ENCODE measurements at regions not wholly inside any gene's neighbourhood (a gene's known extent, or its start where the extent isn't known, plus 50 kb on each side); places are given as distances from the start of the nearest gene placed in this dataset.

- TF ChIP-seq, protein P1, sequence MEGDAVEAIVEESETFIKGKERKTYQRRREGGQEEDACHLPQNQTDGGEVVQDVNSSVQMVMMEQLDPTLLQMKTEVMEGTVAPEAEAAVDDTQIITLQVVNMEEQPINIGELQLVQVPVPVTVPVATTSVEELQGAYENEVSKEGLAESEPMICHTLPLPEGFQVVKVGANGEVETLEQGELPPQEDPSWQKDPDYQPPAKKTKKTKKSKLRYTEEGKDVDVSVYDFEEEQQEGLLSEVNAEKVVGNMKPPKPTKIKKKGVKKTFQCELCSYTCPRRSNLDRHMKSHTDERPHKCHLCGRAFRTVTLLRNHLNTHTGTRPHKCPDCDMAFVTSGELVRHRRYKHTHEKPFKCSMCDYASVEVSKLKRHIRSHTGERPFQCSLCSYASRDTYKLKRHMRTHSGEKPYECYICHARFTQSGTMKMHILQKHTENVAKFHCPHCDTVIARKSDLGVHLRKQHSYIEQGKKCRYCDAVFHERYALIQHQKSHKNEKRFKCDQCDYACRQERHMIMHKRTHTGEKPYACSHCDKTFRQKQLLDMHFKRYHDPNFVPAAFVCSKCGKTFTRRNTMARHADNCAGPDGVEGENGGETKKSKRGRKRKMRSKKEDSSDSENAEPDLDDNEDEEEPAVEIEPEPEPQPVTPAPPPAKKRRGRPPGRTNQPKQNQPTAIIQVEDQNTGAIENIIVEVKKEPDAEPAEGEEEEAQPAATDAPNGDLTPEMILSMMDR (IDR thresholded peaks at IDR 0.05; ENCODE audit: insufficient read depth, low read depth, low read length), result no peak
- TF ChIP-seq EZH2 (IDR thresholded peaks at IDR 0.05; ENCODE audit: insufficient read depth, low read length), result no peak
- Histone ChIP-seq H3K4me2 (ENCODE audit: low read length) (no peak overlapping the region), H3K27me3 (ENCODE audit: insufficient read depth, low read length) (no peaks in the 10 kb centered on the region), H3K9me3 (ENCODE audit: insufficient read depth, low read depth, low read length) (no peaks in the 10 kb centered on the region), H3K36me3 (ENCODE audit: insufficient read depth, low read length) (no peaks in the 10 kb centered on the region), H3K4me1 (ENCODE audit: insufficient read depth, low read length) (no peaks in the 10 kb centered on the region), H3K4me3 (ENCODE audit: insufficient read depth, low read depth, low read length) (no peak overlapping the region), H3K9ac (ENCODE audit: low read length) (no peak overlapping the region), H3K27ac (ENCODE audit: low read depth, low read length) (no peak overlapping the region), H2AFZ (ENCODE audit: low read depth, low read length) (no peak overlapping the region), H4K20me1 (ENCODE audit: insufficient read depth, low read length) (no peaks in the 10 kb centered on the region), H3K79me2 (ENCODE audit: insufficient read depth, low read length) (no peaks in the 10 kb centered on the region)
- Mint-ChIP-seq H3K4me1 (ENCODE audit: low read depth, unreplicated experiment) (no peaks in the 10 kb centered on the region), H3K27ac (ENCODE audit: unreplicated experiment) (no peak overlapping the region), H3K9me3 (ENCODE audit: unreplicated experiment) (no peaks in the 10 kb centered on the region), H3K36me3 (ENCODE audit: low read depth, unreplicated experiment) (no peaks in the 10 kb centered on the region), H3K4me3 (ENCODE audit: unreplicated experiment) (no peak overlapping the region), H3K27me3 (ENCODE audit: low read depth, unreplicated experiment) (no peaks in the 10 kb centered on the region)
- FAIRE-seq, result no peak
- DNase-seq (ENCODE audit: low read depth), result no peak
Measured at GRCh38 chr13:68076046-68076445, 845.9 kb upstream of the PCDH9 start.

- Histone ChIP-seq H3K79me2 (ENCODE audit: insufficient read depth, low read length) (no peaks in the 10 kb centered on the region), H3K9me3 (ENCODE audit: insufficient read depth, low read depth, low read length) (no peaks in the 10 kb centered on the region), H3K27ac (ENCODE audit: low read depth, low read length) (no peak overlapping the region), H3K4me2 (ENCODE audit: low read length) (no peak overlapping the region), H4K20me1 (ENCODE audit: insufficient read depth, low read length) (no peaks in the 10 kb centered on the region), H2AFZ (ENCODE audit: low read depth, low read length) (no peak overlapping the region), H3K36me3 (ENCODE audit: insufficient read depth, low read length) (no peaks in the 10 kb centered on the region), H3K4me3 (ENCODE audit: insufficient read depth, low read depth, low read length) (no peak overlapping the region), H3K4me1 (ENCODE audit: insufficient read depth, low read length) (no peaks in the 10 kb centered on the region), H3K27me3 (ENCODE audit: insufficient read depth, low read length) (no peaks in the 10 kb centered on the region), H3K9ac (ENCODE audit: low read length) (no peak overlapping the region)
- Mint-ChIP-seq H3K36me3 (ENCODE audit: low read depth, unreplicated experiment) (no peaks in the 10 kb centered on the region), H3K27me3 (ENCODE audit: low read depth, unreplicated experiment) (no peaks in the 10 kb centered on the region), H3K4me3 (ENCODE audit: unreplicated experiment) (no peak overlapping the region), H3K9me3 (ENCODE audit: unreplicated experiment) (no peaks in the 10 kb centered on the region), H3K4me1 (ENCODE audit: low read depth, unreplicated experiment) (no peaks in the 10 kb centered on the region), H3K27ac (ENCODE audit: unreplicated experiment) (no peak overlapping the region)
- no peak for DNase-seq (ENCODE audit: low read depth)
- no peak for TF ChIP-seq EZH2 (IDR thresholded peaks at IDR 0.05; ENCODE audit: insufficient read depth, low read length)
- TF ChIP-seq, protein P1 (IDR thresholded peaks at IDR 0.05; ENCODE audit: insufficient read depth, low read depth, low read length), result no peak
- FAIRE-seq, result no peak
Measured at GRCh38 chr13:68066879-68067513, 836.9 kb upstream of the PCDH9 start.

DNA sequence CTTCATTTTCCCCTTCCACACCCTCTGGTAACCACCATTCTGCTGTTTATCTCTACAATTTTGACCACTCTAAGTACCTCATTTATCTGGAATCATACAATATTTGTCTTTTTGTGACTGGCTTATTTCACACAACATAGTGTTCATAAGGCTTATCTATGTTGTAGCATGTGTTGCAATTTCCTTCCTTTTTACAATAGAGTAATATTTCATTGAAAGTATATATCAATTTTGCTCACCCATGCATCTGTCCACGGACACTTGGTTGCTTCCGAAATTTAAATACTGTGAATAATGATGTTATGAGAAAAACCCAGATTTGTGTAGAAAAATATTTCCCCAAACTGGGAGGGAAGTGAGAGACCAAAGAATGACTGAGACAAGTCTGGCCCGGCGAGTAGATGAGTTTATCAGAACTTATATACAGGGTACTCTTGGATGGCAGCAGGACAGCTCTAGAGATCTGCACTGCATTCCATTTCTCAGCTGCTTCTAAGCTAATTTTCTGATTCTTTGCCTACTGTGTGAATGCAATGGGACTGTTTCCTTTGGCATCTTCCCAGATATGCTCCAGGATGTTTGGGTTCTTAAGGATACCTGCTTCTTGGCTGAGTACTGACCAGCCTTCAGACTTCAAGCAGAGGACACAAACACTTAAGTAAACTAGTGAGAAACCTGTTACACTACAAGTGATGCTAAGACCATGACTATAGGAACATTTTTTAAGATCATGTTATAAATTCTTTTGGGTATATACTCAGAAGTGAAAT lies 834.0 kb upstream of the PCDH9 start:
- no peak for DNase-seq (ENCODE audit: low read depth)
- H3K36me3 ChIP-seq (ENCODE audit: insufficient read depth, low read length), result no peaks in the 10 kb centered on the region
- H3K79me2 ChIP-seq (ENCODE audit: insufficient read depth, low read length), result no peaks in the 10 kb centered on the region
- H3K27ac Mint-ChIP-seq (ENCODE audit: unreplicated experiment), result no peak overlapping the region
- H3K9me3 Mint-ChIP-seq (ENCODE audit: unreplicated experiment), result no peaks in the 10 kb centered on the region
- H3K4me1 Mint-ChIP-seq (ENCODE audit: low read depth, unreplicated experiment), result no peaks in the 10 kb centered on the region
- no peaks in the 10 kb centered on the region for H3K9me3 ChIP-seq (ENCODE audit: insufficient read depth, low read depth, low read length)
- no peak for FAIRE-seq
- no peaks in the 10 kb centered on the region for H4K20me1 ChIP-seq (ENCODE audit: insufficient read depth, low read length)
- no peak overlapping the region for H3K4me3 ChIP-seq (ENCODE audit: insufficient read depth, low read depth, low read length)
- H3K9ac ChIP-seq (ENCODE audit: low read length), result no peak overlapping the region
- no peak overlapping the region for H3K27ac ChIP-seq (ENCODE audit: low read depth, low read length)
- H3K27me3 ChIP-seq (ENCODE audit: insufficient read depth, low read length), result no peaks in the 10 kb centered on the region
- H3K4me1 ChIP-seq (ENCODE audit: insufficient read depth, low read length), result no peaks in the 10 kb centered on the region
- H2AFZ ChIP-seq (ENCODE audit: low read depth, low read length), result no peak overlapping the region
- TF ChIP-seq EZH2 (IDR thresholded peaks at IDR 0.05; ENCODE audit: insufficient read depth, low read length), result no peak
- TF ChIP-seq, protein P1 (IDR thresholded peaks at IDR 0.05; ENCODE audit: insufficient read depth, low read depth, low read length), result no peak
- no peak overlapping the region for H3K4me2 ChIP-seq (ENCODE audit: low read length)
- no peak overlapping the region for H3K4me3 Mint-ChIP-seq (ENCODE audit: unreplicated experiment)
- H3K36me3 Mint-ChIP-seq (ENCODE audit: low read depth, unreplicated experiment), result no peaks in the 10 kb centered on the region
- no peaks in the 10 kb centered on the region for H3K27me3 Mint-ChIP-seq (ENCODE audit: low read depth, unreplicated experiment)
